ENCODE measurements at regions not wholly inside any gene's neighbourhood (a gene's known extent, or its start where the extent isn't known, plus 50 kb on each side); places are given as distances from the start of the nearest gene placed in this dataset.
"Not testable (repeated sequence)": the region's sequence is repeated elsewhere in the genome, so short reads cannot be mapped to it uniquely, and the experiment has no call there.

DNA sequence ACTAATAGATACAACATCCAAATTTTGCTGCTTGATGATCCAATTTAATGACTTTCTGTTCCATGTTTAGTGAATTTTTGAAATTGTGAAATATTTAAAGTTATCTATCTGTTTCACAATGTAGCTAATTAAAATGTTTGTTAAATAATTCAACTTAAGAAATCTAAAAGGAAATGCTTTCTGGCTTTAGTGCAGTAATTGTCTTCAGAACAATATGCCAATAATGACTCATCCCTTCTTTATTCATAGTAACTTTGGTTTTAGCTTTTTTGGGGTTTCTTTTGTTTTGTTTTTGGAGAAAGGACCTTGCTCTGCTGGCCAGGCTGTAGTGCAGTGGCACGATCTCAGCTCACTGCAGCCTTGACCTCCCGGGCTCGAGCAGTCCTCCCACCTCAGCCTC is 479.2 kb upstream of the RGS6 start:
- TF ChIP-seq, protein P1, sequence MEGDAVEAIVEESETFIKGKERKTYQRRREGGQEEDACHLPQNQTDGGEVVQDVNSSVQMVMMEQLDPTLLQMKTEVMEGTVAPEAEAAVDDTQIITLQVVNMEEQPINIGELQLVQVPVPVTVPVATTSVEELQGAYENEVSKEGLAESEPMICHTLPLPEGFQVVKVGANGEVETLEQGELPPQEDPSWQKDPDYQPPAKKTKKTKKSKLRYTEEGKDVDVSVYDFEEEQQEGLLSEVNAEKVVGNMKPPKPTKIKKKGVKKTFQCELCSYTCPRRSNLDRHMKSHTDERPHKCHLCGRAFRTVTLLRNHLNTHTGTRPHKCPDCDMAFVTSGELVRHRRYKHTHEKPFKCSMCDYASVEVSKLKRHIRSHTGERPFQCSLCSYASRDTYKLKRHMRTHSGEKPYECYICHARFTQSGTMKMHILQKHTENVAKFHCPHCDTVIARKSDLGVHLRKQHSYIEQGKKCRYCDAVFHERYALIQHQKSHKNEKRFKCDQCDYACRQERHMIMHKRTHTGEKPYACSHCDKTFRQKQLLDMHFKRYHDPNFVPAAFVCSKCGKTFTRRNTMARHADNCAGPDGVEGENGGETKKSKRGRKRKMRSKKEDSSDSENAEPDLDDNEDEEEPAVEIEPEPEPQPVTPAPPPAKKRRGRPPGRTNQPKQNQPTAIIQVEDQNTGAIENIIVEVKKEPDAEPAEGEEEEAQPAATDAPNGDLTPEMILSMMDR (IDR thresholded peaks at IDR 0.05), result no peak
- no peak for ATAC-seq (ENCODE audit: low FRiP score)
- DNase-seq (ENCODE audit: low spot score), result no peak

DNA sequence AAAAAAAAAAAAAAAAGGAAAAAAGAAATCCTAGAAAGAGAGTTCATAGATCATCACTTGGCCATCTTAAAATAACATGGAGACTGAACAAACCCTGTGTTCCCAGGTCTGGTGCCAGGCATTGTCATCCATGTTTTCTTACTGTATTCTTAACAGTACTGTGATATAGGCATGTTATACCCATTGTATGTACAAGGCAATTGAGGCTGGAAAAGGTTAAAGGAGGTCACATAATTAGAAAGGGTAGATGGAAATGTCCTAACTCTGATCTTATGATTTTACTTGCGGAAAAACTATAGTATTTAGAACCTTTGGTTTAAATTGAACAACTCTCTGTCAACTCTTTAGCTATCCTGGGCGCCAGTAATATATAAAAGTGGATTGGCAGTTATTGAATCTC is 478.2 kb upstream of the RGS6 start:
- no peak for ATAC-seq (ENCODE audit: low FRiP score)
- TF ChIP-seq, protein P1 (IDR thresholded peaks at IDR 0.05), result no peak
- DNase-seq (ENCODE audit: low spot score), result no peak

DNA sequence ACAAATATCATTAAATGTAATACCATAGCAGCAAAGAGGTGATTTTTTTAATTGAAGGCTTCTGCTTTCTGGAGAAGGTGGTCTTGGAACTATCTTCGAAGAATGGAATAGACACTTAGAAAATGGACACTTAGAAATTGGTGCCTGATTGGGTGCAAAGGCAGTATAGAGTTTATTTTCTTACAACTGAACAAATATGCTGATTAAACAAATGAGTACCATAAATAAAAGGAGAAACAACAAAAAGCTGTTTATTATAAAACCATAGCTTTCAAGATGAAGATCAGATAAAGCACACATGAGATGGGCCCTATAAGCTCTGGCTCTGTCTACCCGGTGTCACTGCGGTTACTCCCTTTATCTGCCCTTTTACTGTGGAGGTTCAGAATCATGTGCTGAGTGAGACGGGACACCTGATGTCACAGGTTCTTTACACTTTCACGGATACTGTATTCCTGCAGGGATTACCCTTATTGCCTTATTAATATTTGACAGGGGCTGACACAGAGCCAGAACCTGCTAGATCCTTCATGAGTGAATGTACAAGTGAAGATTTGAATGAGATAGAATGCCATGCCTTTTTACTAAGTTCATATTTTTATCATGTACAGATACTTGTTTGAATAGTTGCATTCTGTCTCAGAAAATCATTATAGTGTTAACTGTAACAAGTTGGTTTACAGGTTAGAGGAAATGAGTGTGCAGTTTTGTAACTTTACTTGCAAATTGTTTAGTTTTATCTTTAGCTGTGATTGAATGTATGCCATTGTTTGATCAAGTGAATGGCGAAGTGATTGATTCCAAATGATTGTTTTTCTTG is 477.5 kb upstream of the RGS6 start:
- TF ChIP-seq, protein P1 (IDR thresholded peaks at IDR 0.05), result no peak
- ATAC-seq (ENCODE audit: low FRiP score), result no peak
- no peak for DNase-seq (ENCODE audit: low spot score)

DNA sequence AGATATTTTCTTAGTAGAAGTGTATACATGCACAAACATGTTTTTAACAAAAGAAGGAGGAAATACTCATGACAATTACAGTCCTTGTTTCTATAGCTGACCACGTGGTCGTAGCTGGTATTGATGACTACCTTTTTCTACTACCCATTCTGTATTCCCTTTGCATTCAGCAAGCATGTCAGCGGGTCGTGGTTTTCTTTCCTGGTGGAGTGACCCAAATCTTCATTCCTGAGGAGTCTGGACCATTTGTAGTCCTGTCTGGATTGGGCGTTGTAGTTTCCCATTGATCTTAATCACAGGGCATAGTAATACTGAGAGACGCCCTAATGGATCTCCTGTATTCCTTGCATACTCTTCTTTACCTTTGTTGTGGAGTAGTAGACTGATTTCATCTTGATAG is 472.1 kb upstream of the RGS6 start:
- ATAC-seq (ENCODE audit: low FRiP score) (no peak), DNase-seq (ENCODE audit: low spot score) (no peak)
- TF ChIP-seq, protein P1 (IDR thresholded peaks at IDR 0.05), result no peak

DNA sequence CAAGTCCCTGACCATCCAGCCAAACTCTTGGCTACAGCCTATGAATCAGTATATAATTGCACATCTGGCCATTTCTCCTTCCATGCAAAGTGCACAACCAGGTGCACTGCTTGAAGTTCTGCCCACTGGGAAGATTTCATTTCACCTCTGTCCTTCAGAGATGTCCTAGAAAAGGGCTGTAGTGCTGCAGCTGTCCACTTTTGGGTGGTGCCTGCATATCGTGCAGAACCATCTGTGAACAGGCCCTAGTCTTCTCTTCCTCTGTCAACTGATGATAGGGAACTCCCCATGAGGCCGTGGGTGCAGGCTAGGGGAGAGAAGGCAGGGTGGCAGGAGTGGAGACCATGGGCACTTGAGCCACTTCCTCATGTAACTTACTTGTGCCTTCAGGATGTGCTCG is 470.6 kb upstream of the RGS6 start:
- ATAC-seq (ENCODE audit: low FRiP score); DNase-seq (ENCODE audit: low spot score): not testable (repeated sequence)

DNA sequence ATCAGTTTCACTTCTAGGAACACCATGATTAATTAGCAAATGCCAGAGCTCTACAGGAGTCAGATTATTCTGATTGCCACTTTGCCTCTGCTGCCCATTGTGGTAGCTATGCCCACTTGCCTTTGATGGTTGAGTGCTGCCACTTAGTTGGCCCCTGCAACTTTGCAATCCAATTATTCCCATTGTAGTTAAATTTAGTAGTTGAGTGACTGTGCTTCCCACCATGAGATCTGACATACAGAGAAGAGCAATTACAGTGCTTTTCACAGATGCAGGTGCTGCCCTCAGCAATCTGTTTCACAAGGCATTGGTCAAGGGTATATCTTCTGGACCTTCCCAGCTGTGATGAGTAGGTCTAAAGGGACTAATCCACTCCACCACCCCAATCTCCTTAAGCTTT is 468.4 kb upstream of the RGS6 start:
- ATAC-seq (ENCODE audit: low FRiP score) (no peak), DNase-seq (ENCODE audit: low spot score) (no peak)
- TF ChIP-seq, protein P1 (IDR thresholded peaks at IDR 0.05), result no peak

DNA sequence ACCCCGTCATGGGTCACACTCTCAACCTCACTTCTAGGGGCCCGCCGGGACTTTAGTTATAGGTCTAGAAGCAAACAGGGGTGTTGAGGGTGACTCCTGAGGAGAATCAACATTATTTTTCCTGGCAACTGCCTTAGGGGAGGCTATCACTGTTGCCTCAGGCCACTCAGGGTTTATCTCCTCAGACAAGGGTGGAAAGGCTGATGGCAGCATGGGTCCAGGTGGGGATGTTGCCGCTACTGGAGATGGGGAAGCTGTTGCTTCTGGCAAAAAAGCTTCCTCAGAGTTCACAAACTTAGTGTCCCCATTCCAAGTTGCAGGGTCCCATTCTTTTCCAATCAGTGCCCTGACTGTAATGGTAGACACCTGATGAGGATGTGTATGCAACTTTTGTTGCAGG is 467.4 kb upstream of the RGS6 start:
- DNase-seq (ENCODE audit: low spot score) (no peak), ATAC-seq (ENCODE audit: low FRiP score) (no peak)
- TF ChIP-seq, protein P1 (IDR thresholded peaks at IDR 0.05), result no peak
